PC-3 (cell line): ENCODE measurements at regions not wholly inside any gene's neighbourhood (a gene's known extent, or its start where the extent isn't known, plus 50 kb on each side); places are given as distances from the start of the nearest gene placed in this dataset.
A peak's percentile ranks its signal among the peaks of the same experiment; 100 is the strongest.

Experiments used
- ATAC-seq: fragments of 200-7000 bp; cut with Tn5 transposase; 2 replicates; pipeline ENCODE4 v1.9.1; 2020; ENCODE audit warnings: mild to moderate bottlenecking, moderate library complexity
- BruUV-seq: library from RNA; stranded (reverse); fragments of 400-500 nt; replicated peaks from 2 replicates; lab custom pipeline; 2021; lab: Mats Ljungman, UMichigan
- CTCF ChIA-PET: fragments of 300-600 bp; sonication (Branson Sonifier 250); formaldehyde crosslinking; loops from one replicate; lab custom pipeline; 2022; ENCODE audit warnings: antibody characterized with exemption; lab: Charles Lee
- POLR2A ChIA-PET: fragments of 300-600 bp; sonication (Branson Sonifier 250); formaldehyde crosslinking; loops from one replicate; lab custom pipeline; 2022; ENCODE audit warnings: antibody characterized with exemption; ENCODE audit not compliant: unreplicated experiment; lab: Charles Lee
- DNase-seq: peaks from one replicate; pipeline ENCODE4 v3.0.0-alpha.2; 2015
- H2AFZ ChIP-seq: fragments of 300-600 bp; sonication (generic); 2 replicates; pipeline ENCODE4 v1.6.0; 2016; ENCODE audit warnings: antibody characterized with exemption, low read length
- H3F3A ChIP-seq: fragments of 300-600 bp; sonication (generic); one replicate; pipeline ENCODE4 v1.6.0; 2017; ENCODE audit warnings: antibody characterized with exemption, low read length, control low read depth, mild to moderate bottlenecking; ENCODE audit not compliant: unreplicated experiment
- H3K27ac ChIP-seq: fragments of 300-600 bp; sonication (generic); 2 replicates; pipeline ENCODE4 v1.5.1; 2016; ENCODE audit warnings: mild to moderate bottlenecking, low read length
- H3K27me3 ChIP-seq: fragments of 300-600 bp; sonication (generic); 2 replicates; pipeline ENCODE4 v1.6.1; 2016; ENCODE audit warnings: low read length, mixed read lengths
- H3K36me3 ChIP-seq: fragments of 300-600 bp; sonication (generic); 2 replicates; pipeline ENCODE4 v1.6.1; 2016; ENCODE audit warnings: low read depth, mixed run types, low read length, mixed read lengths
- H3K4me1 ChIP-seq: fragments of 300-600 bp; sonication (generic); 2 replicates; pipeline ENCODE4 v1.5.1; 2016; ENCODE audit warnings: low read length; ENCODE audit not compliant: insufficient read depth
- H3K4me2 ChIP-seq: fragments of 300-600 bp; sonication (generic); 2 replicates; pipeline ENCODE4 v1.6.0; 2016; ENCODE audit warnings: low read length
- H3K4me3 ChIP-seq: fragments of 300-600 bp; sonication (generic); 2 replicates; pipeline ENCODE4 v1.5.1; 2016; ENCODE audit warnings: mild to moderate bottlenecking, low read length, mixed read lengths
- H3K79me2 ChIP-seq: fragments of 300-600 bp; sonication (generic); 2 replicates; pipeline ENCODE4 v1.6.1; 2017; ENCODE audit warnings: low read length, mixed read lengths
- H3K9ac ChIP-seq: fragments of 300-600 bp; sonication (generic); 2 replicates; pipeline ENCODE4 v1.6.0; 2016; ENCODE audit warnings: mild to moderate bottlenecking, low read length
- H3K9me2 ChIP-seq: fragments of 300-600 bp; sonication (generic); replicated peaks from 2 replicates; pipeline ENCODE4 v1.6.1; 2016; ENCODE audit warnings: mixed run types, low read length, mixed read lengths
- H3K9me3 ChIP-seq: fragments of 300-600 bp; sonication (generic); 2 replicates; pipeline ENCODE4 v1.6.1; 2016; ENCODE audit warnings: low read length, mixed read lengths
- H4K20me1 ChIP-seq: fragments of 300-600 bp; sonication (generic); 2 replicates; pipeline ENCODE4 v1.6.1; 2016; ENCODE audit warnings: low read length, mixed read lengths
- CTCF ChIP-seq: fragments of 300-600 bp; sonication (generic); conservative IDR thresholded peaks from 2 replicates; pipeline ENCODE4 v1.5.1; 2017; ENCODE audit warnings: antibody characterized with exemption, low read depth, mild to moderate bottlenecking, low read length
- EZH2 ChIP-seq: fragments of 300-600 bp; sonication (generic); IDR thresholded peaks from one replicate; pipeline ENCODE4 v1.6.1; 2017; ENCODE audit warnings: antibody characterized with exemption, mild to moderate bottlenecking, low read length; ENCODE audit not compliant: unreplicated experiment
- EZH2phosphoT487 ChIP-seq: fragments of 300-600 bp; sonication (generic); IDR thresholded peaks from 2 replicates; pipeline ENCODE4 v1.6.1; 2018; ENCODE audit warnings: mild to moderate bottlenecking, antibody characterized with exemption, low read length, borderline replicate concordance
- intact Hi-C: fragments of 100-400 bp; cut with micrococcal nuclease; formaldehyde crosslinking; loops from 2 replicates; pipeline ENCODE4 v1.9.0; 2023

- CTCF ChIA-PET = no interaction called here
Measured at GRCh38 chr7:40947566-40947965, 755.3 kb downstream of the INHBA start.

GRCh38 chr7:40946549-40946948 lies 756.3 kb downstream of the INHBA start:
- Histone ChIP-seq H3K36me3 (no peaks in the 10 kb centered on the region), H3K9ac (no peak overlapping the region), H3K27me3 (no peaks in the 10 kb centered on the region), H3K4me3 (no peak overlapping the region), H2AFZ (no peak overlapping the region), H3K9me3 (peaks cover 9% of the 10 kb centered on the region; the same call in 1 of the 2 replicates), H3K79me2 (no peaks in the 10 kb centered on the region), H3F3A (no peaks in the 10 kb centered on the region), H3K27ac (no peak overlapping the region), H3K4me1 (no peaks in the 10 kb centered on the region), H3K9me2 (no peaks in the 10 kb centered on the region), H4K20me1 (no peaks in the 10 kb centered on the region), H3K4me2 (no peak overlapping the region)
- intact Hi-C loops = no loop called here
- no peak for DNase-seq
- TF ChIP-seq EZH2 = no peak
- no peak for TF ChIP-seq EZH2phosphoT487
- no peak for TF ChIP-seq CTCF
- ChIA-PET CTCF (interaction anchor here (0.6 kb wide), 1 partner anchor 183 kb away, joined by 4 read pairs; no protein-coding TSS in a partner anchor), POLR2A (no interaction called here)
- no peak for ATAC-seq
- BruUV-seq = no TSS peak

More at GRCh38 chr7:40947566-40947965, 755.3 kb downstream of the INHBA start:
- no peak overlapping the region for H2AFZ ChIP-seq
- peaks cover 9% of the 10 kb centered on the region; the same call in 1 of the 2 replicates for H3K9me3 ChIP-seq
- ATAC-seq = peak; percentile 55; the same call in 1 of the 2 replicates
- no peaks in the 10 kb centered on the region for H3F3A ChIP-seq
- no peak overlapping the region for H3K4me2 ChIP-seq
- H4K20me1 ChIP-seq = no peaks in the 10 kb centered on the region
- intact Hi-C loops = no loop called here
- no peaks in the 10 kb centered on the region for H3K9me2 ChIP-seq
- no peak overlapping the region for H3K4me3 ChIP-seq
- no peak for DNase-seq
- no peaks in the 10 kb centered on the region for H3K27me3 ChIP-seq
- BruUV-seq = no TSS peak
- TF ChIP-seq EZH2 = no peak
- no peak for TF ChIP-seq CTCF
- TF ChIP-seq EZH2phosphoT487 = no peak
- H3K4me1 ChIP-seq = no peaks in the 10 kb centered on the region
- H3K36me3 ChIP-seq = no peaks in the 10 kb centered on the region
- H3K27ac ChIP-seq = no peak overlapping the region
- no peak overlapping the region for H3K9ac ChIP-seq
- POLR2A ChIA-PET = no interaction called here
- H3K79me2 ChIP-seq = no peaks in the 10 kb centered on the region

GRCh38 chr7:40945788-40946187 lies 757.1 kb downstream of the INHBA start:
- H3K4me2 ChIP-seq = no peak overlapping the region
- ATAC-seq = no peak
- no peaks in the 10 kb centered on the region for H3K79me2 ChIP-seq
- POLR2A ChIA-PET = no interaction called here
- H3K9me3 ChIP-seq = peaks cover 9% of the 10 kb centered on the region; the same call in 1 of the 2 replicates
- H3K9me2 ChIP-seq = no peaks in the 10 kb centered on the region
- BruUV-seq = no TSS peak
- H3K27me3 ChIP-seq = no peaks in the 10 kb centered on the region
- DNase-seq = no peak
- CTCF ChIA-PET = interaction anchor here (0.6 kb wide), 1 partner anchor 182 kb away, joined by 4 read pairs; no protein-coding TSS in a partner anchor
- H3K4me3 ChIP-seq = no peak overlapping the region
- intact Hi-C loops = no loop called here
- no peak overlapping the region for H2AFZ ChIP-seq
- no peaks in the 10 kb centered on the region for H4K20me1 ChIP-seq
- H3F3A ChIP-seq = no peaks in the 10 kb centered on the region
- TF ChIP-seq EZH2 (no peak), CTCF (no peak), EZH2phosphoT487 (no peak)
- no peaks in the 10 kb centered on the region for H3K36me3 ChIP-seq
- H3K9ac ChIP-seq = no peak overlapping the region
- no peaks in the 10 kb centered on the region for H3K4me1 ChIP-seq
- H3K27ac ChIP-seq = no peak overlapping the region
